Urinary bladder (tissue), 3 donors: ENCODE measurements at regions not wholly inside any gene's neighbourhood (a gene's known extent, or its start where the extent isn't known, plus 50 kb on each side); places are given as distances from the start of the nearest gene placed in this dataset.
"Not testable (repeated sequence)": the region's sequence is repeated elsewhere in the genome, so short reads cannot be mapped to it uniquely, and the experiment has no call there.

Source experiments
- DNase-seq: peaks from one replicate; pipeline ENCODE4 v3.0.0-alpha.2; 2015; ENCODE audit errors: extremely low spot score
- H3K27ac ChIP-seq: one replicate; pipeline ENCODE4 v1.5.1; 2013; ENCODE audit warnings: low read depth, mild to moderate bottlenecking, moderate library complexity
- H3K36me3 ChIP-seq: one replicate; pipeline ENCODE4 v1.6.1; 2013; ENCODE audit warnings: mild to moderate bottlenecking, moderate library complexity; ENCODE audit not compliant: insufficient read depth
- H3K4me1 ChIP-seq: one replicate; pipeline ENCODE4 v1.6.1; 2013; ENCODE audit warnings: mild to moderate bottlenecking, moderate library complexity; ENCODE audit not compliant: insufficient read depth
- H3K4me3 ChIP-seq: one replicate; pipeline ENCODE4 v1.5.1; 2013; ENCODE audit warnings: low read depth, low read length
- WGBS: extraction: QIAGEN DNeasy Blood & Tissue Kit; methylation state at CpG from one replicate; pipeline ENCODE4 v1.1.7; 2013; 5-methylcytosine and 5-hydroxymethylcytosine counted together
- donor health status: healthy with polysubstance abuse.
- donor health status: healthy.

DNA sequence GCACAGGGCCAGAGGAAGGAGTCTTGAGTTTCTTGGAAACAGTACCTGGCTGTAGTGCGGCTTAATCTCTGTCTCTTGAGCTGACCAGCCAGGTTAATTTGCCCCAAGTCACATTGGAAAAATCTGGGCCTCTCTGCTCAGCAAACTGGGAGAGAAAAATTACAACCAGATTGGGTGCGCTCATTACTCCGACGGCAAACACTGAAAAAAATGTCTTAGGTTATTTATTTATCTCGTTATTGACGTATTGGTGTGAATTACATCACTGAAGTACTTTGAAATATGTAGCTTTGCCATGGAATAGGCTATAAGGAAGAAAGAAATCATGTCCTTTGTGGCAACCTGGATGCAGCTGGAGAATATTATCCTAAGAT lies 139.7 kb upstream of the TPTE start:
- not testable (repeated sequence) for H3K27ac ChIP-seq, H3K4me1 ChIP-seq, DNase-seq, H3K4me3 ChIP-seq, H3K36me3 ChIP-seq
- 75% methylated on average over 6 of the region's 6 CpGs for WGBS

- H3K4me1 ChIP-seq, DNase-seq, H3K27ac ChIP-seq, H3K36me3 ChIP-seq, H3K4me3 ChIP-seq: not testable (repeated sequence)
- 67% methylated on average over 8 of the region's 8 CpGs for WGBS
Observed at GRCh38 chr21:10382135-10382534, 139.2 kb upstream of the TPTE start.

GRCh38 chr21:10382580-10382979 lies 138.8 kb upstream of the TPTE start:
- not testable (repeated sequence) for H3K4me1 ChIP-seq, H3K36me3 ChIP-seq, H3K27ac ChIP-seq, H3K4me3 ChIP-seq, DNase-seq
- WGBS = 53% methylated on average over 5 of the region's 5 CpGs

GRCh38 chr21:10383571-10383970 lies 137.8 kb upstream of the TPTE start:
- DNase-seq, H3K27ac ChIP-seq, H3K36me3 ChIP-seq, H3K4me1 ChIP-seq, H3K4me3 ChIP-seq: not testable (repeated sequence)
- WGBS = 80% methylated on average over 10 of the region's 10 CpGs

DNA sequence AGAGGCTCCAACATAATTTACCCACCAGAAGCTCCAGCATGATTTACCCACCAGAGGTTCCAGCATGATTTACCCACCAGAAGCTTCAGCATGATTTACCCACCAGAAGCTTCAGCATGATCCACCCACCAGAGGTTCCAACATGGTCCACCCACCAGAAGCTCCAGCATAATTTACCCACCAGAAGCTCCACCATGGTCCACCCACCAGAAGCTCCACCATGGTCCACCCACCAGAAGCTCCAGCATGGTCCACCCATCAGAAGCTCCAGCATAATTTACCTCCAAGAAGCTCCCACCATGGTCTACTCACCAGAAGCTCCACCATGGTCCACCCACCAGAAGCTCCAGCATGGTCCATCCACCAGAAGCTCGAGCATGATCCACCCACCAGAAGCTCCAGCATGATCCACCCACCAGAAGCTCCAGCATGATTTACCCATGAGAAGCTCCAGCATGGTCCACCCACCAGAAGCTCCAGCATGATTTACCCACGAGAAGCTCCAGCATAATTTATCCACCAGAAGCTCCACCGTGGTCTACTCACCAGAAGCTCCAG lies 137.0 kb upstream of the TPTE start:
- H3K4me3 ChIP-seq, DNase-seq, H3K36me3 ChIP-seq, H3K27ac ChIP-seq, H3K4me1 ChIP-seq: not testable (repeated sequence)
- 45% methylated on average over 3 of the region's 3 CpGs for whole genome bisulfite sequencing

- 79% methylated on average over 3 of the region's 3 CpGs for WGBS
- H3K36me3 ChIP-seq, H3K27ac ChIP-seq, DNase-seq, H3K4me1 ChIP-seq, H3K4me3 ChIP-seq: not testable (repeated sequence)
Observed at GRCh38 chr21:10385202-10385601, 136.2 kb upstream of the TPTE start.

GRCh38 chr21:10385898-10386527 lies 135.4 kb upstream of the TPTE start:
- H3K36me3 ChIP-seq, H3K4me3 ChIP-seq, H3K27ac ChIP-seq, DNase-seq, H3K4me1 ChIP-seq: not testable (repeated sequence)
- WGBS = 64% methylated on average over 13 of the region's 13 CpGs

- DNase-seq = not testable (repeated sequence)
Observed at GRCh38 chr21:10387692-10388450, 133.5 kb upstream of the TPTE start.

GRCh38 chr21:10388625-10389024 lies 132.8 kb upstream of the TPTE start:
- H3K4me3 ChIP-seq, DNase-seq, H3K4me1 ChIP-seq, H3K36me3 ChIP-seq, H3K27ac ChIP-seq: not testable (repeated sequence)
- 63% methylated on average over 9 of the region's 9 CpGs for WGBS

More at GRCh38 chr21:10387692-10388450, 133.5 kb upstream of the TPTE start:
- WGBS = 43% methylated on average over 3 of the region's 3 CpGs
- H3K4me3 ChIP-seq, H3K36me3 ChIP-seq, H3K4me1 ChIP-seq, H3K27ac ChIP-seq: not testable (repeated sequence)

DNA sequence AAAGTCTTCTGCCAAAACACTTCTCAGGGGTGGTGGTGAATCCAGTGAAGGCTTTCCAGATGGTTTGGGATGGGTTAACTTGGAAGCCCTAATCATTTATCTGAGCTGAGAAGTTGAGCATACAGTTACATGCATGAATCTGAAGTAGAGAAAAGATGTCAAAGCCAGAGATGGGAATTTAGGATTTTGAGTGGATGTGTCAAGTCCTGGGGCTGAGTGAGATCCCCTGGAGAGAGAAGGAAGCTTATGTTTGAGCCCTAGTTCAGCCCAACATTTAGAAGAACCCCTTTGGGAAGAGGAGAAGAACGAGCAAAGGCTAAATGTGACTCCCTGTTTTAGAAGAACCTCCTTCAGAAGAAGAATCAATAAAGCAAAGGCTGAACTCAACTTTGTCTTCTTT lies 129.1 kb upstream of the TPTE start:
- H3K4me3 ChIP-seq, DNase-seq, H3K4me1 ChIP-seq, H3K36me3 ChIP-seq, H3K27ac ChIP-seq: not testable (repeated sequence)
- WGBS = no CpG with 5 or more reads among the region's 1 CpG

DNA sequence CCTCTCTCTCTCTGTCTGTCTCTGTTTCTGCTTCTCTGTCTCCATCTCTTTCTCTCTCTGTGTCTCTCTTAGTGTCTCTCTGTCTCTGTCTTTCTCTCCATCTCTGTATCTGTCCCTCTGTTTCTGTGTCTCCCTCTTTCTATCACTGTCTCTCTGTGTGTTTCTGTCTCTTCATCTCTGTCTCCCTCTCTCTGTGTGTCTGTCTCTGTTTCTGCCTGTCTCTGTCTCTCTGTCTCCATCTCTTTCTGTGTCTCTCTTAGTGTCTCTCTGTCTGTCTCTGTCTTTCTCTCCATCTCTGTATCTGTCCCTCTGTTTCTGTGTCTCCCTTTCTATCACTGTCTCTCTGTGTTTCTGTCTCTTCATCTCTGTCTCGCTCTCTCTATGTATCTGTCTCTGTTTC lies 125.4 kb upstream of the TPTE start:
- not testable (repeated sequence) for H3K36me3 ChIP-seq, H3K27ac ChIP-seq, H3K4me3 ChIP-seq, DNase-seq, H3K4me1 ChIP-seq
- 48% methylated on average over 1 of the region's 1 CpG for WGBS

- H3K4me3 ChIP-seq, H3K36me3 ChIP-seq, H3K4me1 ChIP-seq, DNase-seq, H3K27ac ChIP-seq: not testable (repeated sequence)
- WGBS = 73% methylated on average over 13 of the region's 13 CpGs
Observed at GRCh38 chr21:10397495-10397915, 123.9 kb upstream of the TPTE start.

GRCh38 chr21:10398692-10399489 lies 122.5 kb upstream of the TPTE start:
- not testable (repeated sequence) for H3K36me3 ChIP-seq, H3K27ac ChIP-seq, DNase-seq, H3K4me1 ChIP-seq, H3K4me3 ChIP-seq
- WGBS = 75% methylated on average over 10 of the region's 10 CpGs
